Heart right ventricle (tissue), 16 donors: ENCODE measurements at regions not wholly inside any gene's neighbourhood (a gene's known extent, or its start where the extent isn't known, plus 50 kb on each side); places are given as distances from the start of the nearest gene placed in this dataset.

Experiments
- ATAC-seq, 8 donors: fragments of 200-7000 bp; cut with Tn5 transposase; one replicate each; pipeline ENCODE4 v1.9.1; 2020; ENCODE audit warnings: mild to moderate bottlenecking in 8 of 8, moderate library complexity in 8 of 8, moderate number of reproducible peaks in 1 of 8
- DNase-seq, 2 donors: peaks; one replicate each; pipeline ENCODE4 v3.0.0-alpha.2; 2020
- H3K27ac ChIP-seq, 10 donors: fragments of 200-600 bp; sonication (generic) in 2 of 10; one replicate each; pipeline versions ENCODE4 v1.5.0 to v1.8.0; 2020 to 2022; ENCODE audit warnings: mild to moderate bottlenecking in 3 of 10
- H3K27me3 ChIP-seq, 7 donors: fragments of 200-600 bp; one replicate each; pipeline ENCODE4 v1.8.0; 2021 to 2022; ENCODE audit warnings: mild to moderate bottlenecking in 2 of 7
- H3K36me3 ChIP-seq, 9 donors: fragments of 200-600 bp; sonication (generic) in 1 of 9; one replicate each; pipeline versions ENCODE4 v1.5.0 to v1.8.0; 2020 to 2022; ENCODE audit warnings: mild to moderate bottlenecking in 2 of 9
- H3K4me1 ChIP-seq, 9 donors: fragments of 200-600 bp; sonication (generic) in 1 of 9; one replicate each; pipeline versions ENCODE4 v1.5.0 to v1.8.0; 2020 to 2022; ENCODE audit warnings: mild to moderate bottlenecking in 4 of 9
- H3K4me3 ChIP-seq, 10 donors: fragments of 200-600 bp; sonication (generic) in 2 of 10; one replicate each; pipeline versions ENCODE4 v1.5.0 to v1.8.0; 2020 to 2022; ENCODE audit warnings: mild to moderate bottlenecking in 7 of 10, moderate library complexity in 2 of 10
- H3K9me3 ChIP-seq, 11 donors: fragments of 200-600 bp in 10 of 11; sonication (generic) in 2 of 11; one replicate each; pipeline versions ENCODE4 v1.5.0 to v1.8.0; 2013 to 2022; ENCODE audit warnings: mild to moderate bottlenecking in 2 of 11, control low read depth in 1 of 11, moderate library complexity in 1 of 11
- WGBS, 2 donors: extraction: QIAGEN DNeasy Blood & Tissue Kit; methylation state at CpG; one replicate each; pipeline ENCODE4 v1.1.7; 2013; ENCODE audit warnings: inconsistent platforms in 1 of 2; 5-methylcytosine and 5-hydroxymethylcytosine counted together
- intact Hi-C, 10 donors: fragments of 100-400 bp; cut with DNase I; formaldehyde crosslinking; loops; one replicate each; pipeline versions ENCODE4 v1.11.1 to v1.14.2; 2022
- TF ChIP-seq, protein P1 (sequence below), 9 donors: fragments of 200-600 bp; sonication (generic) in 2 of 9; IDR thresholded peaks; one replicate each; pipeline versions ENCODE4 v1.5.0 to v1.8.0; 2021 to 2022; ENCODE audit warnings: antibody characterized with exemption in 9 of 9, mild to moderate bottlenecking in 5 of 9, moderate library complexity in 1 of 9
- donor health status: Arrhythmogenic right ventricular cardiomyopathy.
- donor health status: ischemic (EF 13 %, LVEDD 7.1; RV severe dilation, severe dysfunction).
- donor health status: healthy with polysubstance abuse.
- donor health status: DM: no; HTN: yes; CAD: no.
- donor health status: DM: no; HTN: no; CAD: no.
- donor health status: ischemic (EF 25% LVEDD 6.9; RV normal size, moderate dysfunction).
- donor health status: ischemic (EF 25% LVEDD 5.7; RV mildly dilated, moderate dysfunction).
- donor health status: healthy.
- donor health status: DM: yes; HTN: yes; CAD: no.
- donor health status: Ischemic cardiomyopathy.
- donor health status: ischemic (EF 35%, LVEDD 5.7; RV mildly dilated, moderate dysfunction).
- donor health status: nonischemic (EF 11% LVEDD 7.7; RV severe dilation, severe dysfunction).
- donor health status: DM: yes; HTN: yes; CAD: no.
- donor health status: PGD.
- donor health status: ischemic (EF 29% LVEDD 5.4; RV normal size, mild dysfunction).
- donor health status: nonischemic (EF 23%, LVEDD 6.1; RV moderate dilation, normal function).

DNA sequence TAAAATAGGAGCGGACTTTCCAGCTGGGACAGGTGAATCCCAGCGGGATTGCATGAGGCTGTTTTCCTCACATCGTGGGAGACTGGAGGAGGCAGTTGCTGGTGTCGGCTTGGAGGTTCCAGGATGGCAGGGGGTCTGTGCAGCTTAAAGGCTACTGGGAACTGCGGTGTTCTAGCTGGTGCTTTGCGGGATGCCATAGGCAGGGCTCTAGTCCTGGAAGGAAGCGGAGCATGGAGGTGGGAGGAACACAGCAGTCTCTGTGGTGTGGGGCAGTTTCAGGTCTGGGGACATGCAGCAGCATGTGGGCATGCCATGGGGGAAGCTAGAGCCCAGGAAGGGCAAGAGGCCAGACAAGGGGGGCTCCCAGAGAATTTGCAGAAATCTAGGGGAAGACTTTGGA, 141.5 kb downstream of the NSG2 start:
- Histone ChIP-seq H3K27me3 (peaks cover 0 to 22% (median 7%) of the 10 kb centered on the region in 7 donors), H3K4me1 (no peaks in the 10 kb centered on the region), H3K36me3 (no peaks in the 10 kb centered on the region), H3K4me3 (no peak overlapping the region), H3K9me3 (no peaks in the 10 kb centered on the region), H3K27ac (no peak overlapping the region)
- no peak for DNase-seq
- ATAC-seq, result no peak
- intact Hi-C loops, result no loop called here
- WGBS, 2 donors, result 72 to 76% methylated on average over 7 of the region's 7 CpGs
- TF ChIP-seq, protein P1, sequence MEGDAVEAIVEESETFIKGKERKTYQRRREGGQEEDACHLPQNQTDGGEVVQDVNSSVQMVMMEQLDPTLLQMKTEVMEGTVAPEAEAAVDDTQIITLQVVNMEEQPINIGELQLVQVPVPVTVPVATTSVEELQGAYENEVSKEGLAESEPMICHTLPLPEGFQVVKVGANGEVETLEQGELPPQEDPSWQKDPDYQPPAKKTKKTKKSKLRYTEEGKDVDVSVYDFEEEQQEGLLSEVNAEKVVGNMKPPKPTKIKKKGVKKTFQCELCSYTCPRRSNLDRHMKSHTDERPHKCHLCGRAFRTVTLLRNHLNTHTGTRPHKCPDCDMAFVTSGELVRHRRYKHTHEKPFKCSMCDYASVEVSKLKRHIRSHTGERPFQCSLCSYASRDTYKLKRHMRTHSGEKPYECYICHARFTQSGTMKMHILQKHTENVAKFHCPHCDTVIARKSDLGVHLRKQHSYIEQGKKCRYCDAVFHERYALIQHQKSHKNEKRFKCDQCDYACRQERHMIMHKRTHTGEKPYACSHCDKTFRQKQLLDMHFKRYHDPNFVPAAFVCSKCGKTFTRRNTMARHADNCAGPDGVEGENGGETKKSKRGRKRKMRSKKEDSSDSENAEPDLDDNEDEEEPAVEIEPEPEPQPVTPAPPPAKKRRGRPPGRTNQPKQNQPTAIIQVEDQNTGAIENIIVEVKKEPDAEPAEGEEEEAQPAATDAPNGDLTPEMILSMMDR (IDR thresholded peaks at IDR 0.05), result no peak

DNA sequence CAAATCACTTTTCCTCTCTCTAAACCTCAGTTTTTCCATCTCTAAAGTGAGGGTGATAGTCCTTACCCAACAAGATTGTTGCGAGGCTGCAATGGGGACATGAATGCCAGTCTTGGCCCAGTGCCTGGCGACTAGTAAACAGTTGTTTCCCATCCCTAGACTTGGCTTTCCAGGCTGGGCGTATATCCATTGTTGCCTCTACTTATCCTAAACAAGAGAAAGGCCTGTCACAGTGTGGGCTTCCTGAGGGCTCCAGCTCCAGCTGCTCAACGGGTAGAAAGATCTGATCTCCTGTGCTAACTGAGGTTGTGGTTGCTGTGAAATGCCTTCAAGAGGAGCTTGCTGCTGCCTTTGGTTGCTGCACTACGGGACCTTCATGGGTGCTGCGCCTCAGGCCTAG, 142.0 kb downstream of the NSG2 start:
- Histone ChIP-seq H3K36me3 (no peaks in the 10 kb centered on the region), H3K4me3 (no peak overlapping the region), H3K4me1 (no peaks in the 10 kb centered on the region), H3K9me3 (no peaks in the 10 kb centered on the region), H3K27me3 (peaks cover 0 to 22% (median 7%) of the 10 kb centered on the region in 7 donors), H3K27ac (no peak overlapping the region)
- TF ChIP-seq, protein P1 (IDR thresholded peaks at IDR 0.05), result no peak
- DNase-seq, result no peak
- intact Hi-C loops, result no loop called here
- WGBS, 2 donors, result 78% methylated on average over 6 of the region's 6 CpGs
- ATAC-seq, result no peak

DNA sequence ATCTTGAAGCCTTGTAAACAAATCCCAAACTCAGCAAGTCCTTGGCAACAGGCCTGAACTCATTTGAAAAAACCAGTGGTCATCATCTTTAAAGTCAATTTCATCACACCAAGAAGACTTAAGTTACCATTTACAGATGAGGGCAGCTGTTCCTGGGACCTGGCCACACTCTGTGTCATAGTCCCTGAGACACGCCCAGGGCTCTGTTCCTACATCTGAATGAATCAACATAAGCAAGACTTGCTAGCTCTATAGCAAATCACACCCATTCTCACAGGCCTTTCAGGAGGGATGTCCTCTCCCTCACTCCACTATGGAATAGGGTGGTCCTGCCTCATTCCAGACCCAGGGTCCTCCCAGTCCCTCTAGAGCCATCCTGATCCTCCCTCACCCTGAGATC, 142.8 kb downstream of the NSG2 start:
- Histone ChIP-seq H3K36me3 (no peaks in the 10 kb centered on the region), H3K27ac (no peak overlapping the region), H3K9me3 (no peaks in the 10 kb centered on the region), H3K27me3 (peaks cover 0 to 26% (median 7%) of the 10 kb centered on the region in 7 donors), H3K4me1 (no peaks in the 10 kb centered on the region), H3K4me3 (no peak overlapping the region)
- DNase-seq, result no peak
- WGBS, 2 donors, result 71 to 88% methylated on average over 1 of the region's 1 CpG
- intact Hi-C loops, result no loop called here
- peak in 3 of 8 donors; percentile 48 to 76 (median 61) for ATAC-seq
- TF ChIP-seq, protein P1 (IDR thresholded peaks at IDR 0.05), result no peak

DNA sequence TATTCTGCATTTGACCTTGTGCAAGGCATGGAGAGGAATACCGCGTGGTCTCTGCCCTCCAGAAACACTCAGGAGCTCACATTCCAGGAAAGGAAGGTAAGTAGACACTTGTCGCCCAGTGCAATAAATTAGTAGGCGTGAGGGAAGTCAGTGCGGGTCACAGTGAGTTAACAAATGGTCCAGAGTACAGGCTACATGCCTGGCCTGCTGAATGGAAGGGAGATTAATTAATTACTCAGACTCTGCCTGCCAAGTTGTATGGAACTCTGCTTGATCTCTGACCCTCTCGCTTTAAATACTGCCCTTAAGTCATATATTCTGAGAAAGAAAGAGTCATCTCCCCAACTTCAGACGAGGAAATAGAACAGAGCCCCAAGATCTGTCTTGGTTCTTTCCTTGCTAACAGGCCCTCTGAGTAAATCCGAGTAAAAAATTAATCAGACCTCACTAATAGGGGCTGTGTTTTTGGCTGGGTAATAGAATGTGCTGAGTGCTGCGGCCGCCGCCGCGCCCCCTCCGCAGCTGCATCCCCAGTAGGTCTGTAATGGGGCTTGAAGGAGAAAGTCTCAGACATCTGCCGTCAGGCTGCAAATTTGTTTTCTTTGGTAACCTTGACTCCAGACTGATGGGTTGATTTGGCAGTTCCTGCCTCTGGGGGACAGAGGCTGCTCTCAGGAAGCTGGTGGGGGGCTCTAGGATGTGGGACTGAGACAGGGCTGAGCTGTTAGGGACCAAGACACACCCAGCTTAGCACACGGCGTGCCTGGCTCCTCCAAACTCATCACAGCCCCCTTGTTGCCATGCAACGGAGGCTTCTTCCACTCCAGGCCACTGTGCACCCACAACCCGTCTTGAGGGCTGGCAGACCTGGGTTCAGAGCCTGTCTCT, 144.4 kb downstream of the NSG2 start:
- intact Hi-C loops, result no loop called here
- no peaks in the 10 kb centered on the region for H3K36me3 ChIP-seq
- no peaks in the 10 kb centered on the region for H3K4me1 ChIP-seq
- no peaks in the 10 kb centered on the region for H3K9me3 ChIP-seq
- no peak for DNase-seq
- TF ChIP-seq, protein P1 (IDR thresholded peaks at IDR 0.05), result no peak
- no peak overlapping the region for H3K27ac ChIP-seq
- peak in 5 of 8 donors; percentile 39 to 65 (median 45) for ATAC-seq
- no peak overlapping the region for H3K4me3 ChIP-seq
- 48 to 49% methylated on average over 19 of the region's 19 CpGs for WGBS, 2 donors
- H3K27me3 ChIP-seq, result peaks cover 0 to 27% (median 7%) of the 10 kb centered on the region in 7 donors
